WTC11 (cell line): ENCODE measurements at regions not wholly inside any gene's neighbourhood (a gene's known extent, or its start where the extent isn't known, plus 50 kb on each side); places are given as distances from the start of the nearest gene placed in this dataset.
A peak's percentile ranks its signal among the peaks of the same experiment; 100 is the strongest.

Experiments
- ATAC-seq: fragments of 200-7000 bp; cut with Tn5 transposase; 2 replicates; pipeline ENCODE4 v1.10.0; 2021; ENCODE audit warnings: mild to moderate bottlenecking, moderate library complexity
- CTCF ChIA-PET: fragments of 300-600 bp; sonication (Branson Sonifier 250); formaldehyde crosslinking; loops from one replicate; lab custom pipeline; 2021; ENCODE audit warnings: antibody characterized with exemption; lab: Charles Lee
- POLR2A ChIA-PET: fragments of 350-600 bp; sonication (Branson Sonifier 250); formaldehyde crosslinking; loops from one replicate; lab custom pipeline; 2021; ENCODE audit warnings: antibody characterized with exemption; lab: Charles Lee
- DNase-seq: peaks from one replicate; pipeline ENCODE4 v3.0.0; 2021; ENCODE audit warnings: low spot score
- H3K27ac Mint-ChIP-seq: 2 replicates; pipeline ENCODE4 v1.8.0; 2021; ENCODE audit warnings: mixed read lengths
- H3K27me3 Mint-ChIP-seq: 2 replicates; pipeline ENCODE4 v1.8.0; 2021; ENCODE audit warnings: low read depth, mild to moderate bottlenecking, moderate library complexity, mixed read lengths
- H3K36me3 Mint-ChIP-seq: 2 replicates; pipeline ENCODE4 v1.8.0; 2021; ENCODE audit warnings: mixed read lengths
- H3K4me1 Mint-ChIP-seq: 2 replicates; pipeline ENCODE4 v1.8.0; 2022; ENCODE audit warnings: mixed read lengths
- H3K4me3 Mint-ChIP-seq: 2 replicates; pipeline ENCODE4 v1.8.0; 2021; ENCODE audit warnings: mild to moderate bottlenecking, moderate library complexity, mixed read lengths
- H3K9me3 Mint-ChIP-seq: 2 replicates; pipeline ENCODE4 v1.8.0; 2021; ENCODE audit warnings: mixed read lengths
- AFF4 ChIP-seq: sonication (generic); formaldehyde crosslinking; IDR thresholded peaks from 2 replicates; pipeline ENCODE4 v1.8.1; 2023; ENCODE audit warnings: mild to moderate bottlenecking, missing genetic modification reagents, borderline replicate concordance
- ATF3 ChIP-seq: sonication (generic); formaldehyde crosslinking; conservative IDR thresholded peaks from 2 replicates; pipeline ENCODE4 v1.8.1; 2022; ENCODE audit warnings: mild to moderate bottlenecking, missing genetic modification reagents
- CBFB ChIP-seq: sonication (generic); formaldehyde crosslinking; IDR thresholded peaks from 2 replicates; pipeline ENCODE4 v1.8.1; 2022; ENCODE audit warnings: mild to moderate bottlenecking, low read depth, missing genetic modification reagents
- E2F4 ChIP-seq: sonication (generic); formaldehyde crosslinking; IDR thresholded peaks from 2 replicates; pipeline ENCODE4 v1.8.1; 2022; ENCODE audit warnings: low read depth, mild to moderate bottlenecking, moderate library complexity, missing genetic modification reagents, borderline replicate concordance
- ERG ChIP-seq: fragments of 250-450 bp; sonication (Bioruptor Pico); IDR thresholded peaks from 2 replicates; pipeline ENCODE4 v1.8.0; 2021; ENCODE audit warnings: mild to moderate bottlenecking
- FOXJ3 ChIP-seq: sonication (generic); formaldehyde crosslinking; IDR thresholded peaks from 2 replicates; pipeline ENCODE4 v1.9.0; 2021; ENCODE audit warnings: missing genetic modification reagents, mild to moderate bottlenecking, borderline replicate concordance
- GRHL2 ChIP-seq: fragments of 250-450 bp; sonication (Bioruptor Pico); IDR thresholded peaks from 2 replicates; pipeline ENCODE4 v1.8.0; 2022; ENCODE audit warnings: mild to moderate bottlenecking, moderate library complexity; ENCODE audit not compliant: insufficient replicate concordance, severe bottlenecking
- HMGA2 ChIP-seq: fragments of 250-450 bp; sonication (Bioruptor Pico); IDR thresholded peaks from 2 replicates; pipeline ENCODE4 v1.4.0; 2021; ENCODE audit warnings: mild to moderate bottlenecking, moderate library complexity
- MYBL2 ChIP-seq: sonication (generic); formaldehyde crosslinking; IDR thresholded peaks from 2 replicates; pipeline ENCODE4 v1.8.1; 2023; ENCODE audit warnings: mild to moderate bottlenecking, moderate library complexity, missing genetic modification reagents
- NFATC4 ChIP-seq: fragments of 250-450 bp; sonication (Bioruptor Pico); IDR thresholded peaks from 2 replicates; pipeline ENCODE4 v1.9.0; 2021; ENCODE audit warnings: mild to moderate bottlenecking
- TP53 ChIP-seq: sonication (generic); formaldehyde crosslinking; IDR thresholded peaks from 2 replicates; pipeline ENCODE4 v1.8.1; 2023; ENCODE audit warnings: mild to moderate bottlenecking, missing genetic modification reagents
- ZBTB21 ChIP-seq: sonication (generic); formaldehyde crosslinking; IDR thresholded peaks from 2 replicates; pipeline ENCODE4 v1.8.1; 2023; ENCODE audit warnings: mild to moderate bottlenecking, missing genetic modification reagents, borderline replicate concordance
- ZNF121 ChIP-seq: sonication (generic); formaldehyde crosslinking; IDR thresholded peaks from 2 replicates; pipeline ENCODE4 v1.8.0; 2023; ENCODE audit warnings: missing genetic modification reagents
- ZNF219 ChIP-seq: sonication (generic); formaldehyde crosslinking; IDR thresholded peaks from 2 replicates; pipeline ENCODE4 v1.8.0; 2023; ENCODE audit warnings: missing genetic modification reagents, mild to moderate bottlenecking, borderline replicate concordance
- ZNF263 ChIP-seq: sonication (generic); formaldehyde crosslinking; IDR thresholded peaks from 2 replicates; pipeline ENCODE4 v1.8.1; 2022; ENCODE audit warnings: low read depth, mild to moderate bottlenecking, moderate library complexity, missing genetic modification reagents
- ZNF423 ChIP-seq: fragments of 250-450 bp; sonication (Bioruptor Pico); IDR thresholded peaks from 2 replicates; pipeline ENCODE4 v2.1.2; 2022; ENCODE audit warnings: mild to moderate bottlenecking, moderate library complexity
- ZSCAN18 ChIP-seq: fragments of 250-450 bp; sonication (Bioruptor Pico); IDR thresholded peaks from 2 replicates; pipeline ENCODE4 v2.1.2; 2022; ENCODE audit warnings: mild to moderate bottlenecking, moderate library complexity

- CTCF ChIA-PET = interaction anchor here (0.8 to 1.7 kb wide), 3 partner anchors 8 to 129 kb away, joined by 3 to 6 read pairs (median 4); no protein-coding TSS in a partner anchor
- H3K4me3 Mint-ChIP-seq = no peak overlapping the region; the same call in 1 of the 2 replicates
- peaks cover 51% of the 10 kb centered on the region for H3K9me3 Mint-ChIP-seq
- no peak for DNase-seq
- peaks cover 7% of the 10 kb centered on the region for H3K27me3 Mint-ChIP-seq
- TF ChIP-seq ZNF263 (CRISPR knock-in tag) = no peak
- no peak for TF ChIP-seq NFATC4 (CRISPR knock-in tag)
- ATAC-seq = no peak
- peaks cover 48% of the 10 kb centered on the region for H3K36me3 Mint-ChIP-seq
- H3K4me1 Mint-ChIP-seq = peaks cover 46% of the 10 kb centered on the region
- peak overlapping the region; percentile 95 for H3K27ac Mint-ChIP-seq
- POLR2A ChIA-PET = no interaction called here
These were observed 219.9 kb upstream of the PROK2 start for GRCh38 chr3:72004749-72005292.

- CTCF ChIA-PET = interaction anchor here (0.8 to 1.7 kb wide), 3 partner anchors 9 to 129 kb away, joined by 3 to 6 read pairs (median 4); no protein-coding TSS in a partner anchor
- peak overlapping the region; percentile 26; the same call in 1 of the 2 replicates for H3K4me3 Mint-ChIP-seq
- TF ChIP-seq ATF3 (CRISPR knock-in tag) (no peak), GRHL2 (CRISPR knock-in tag) (no peak), ZNF121 (CRISPR knock-in tag) (no peak), ZNF219 (CRISPR knock-in tag) (no peak), CBFB (CRISPR knock-in tag) (no peak), AFF4 (CRISPR knock-in tag) (no peak), TP53 (CRISPR knock-in tag) (no peak), HMGA2 (CRISPR knock-in tag) (no peak)
- H3K4me1 Mint-ChIP-seq = peaks cover 46% of the 10 kb centered on the region
- peaks cover 46% of the 10 kb centered on the region for H3K9me3 Mint-ChIP-seq
- H3K27ac Mint-ChIP-seq = peak overlapping the region; percentile 95
- H3K27me3 Mint-ChIP-seq = peaks cover 7% of the 10 kb centered on the region
- H3K36me3 Mint-ChIP-seq = peaks cover 46% of the 10 kb centered on the region
- POLR2A ChIA-PET = interaction anchor here (0.5 kb wide), 1 partner anchor 19 kb away, joined by 4 read pairs; no protein-coding TSS in a partner anchor
- no peak for DNase-seq
- ATAC-seq = peak; percentile 48
These were observed 219.0 kb upstream of the PROK2 start for GRCh38 chr3:72003936-72004335.

GRCh38 chr3:72001758-72002157, 216.8 kb upstream of the PROK2 start:
- H3K27ac Mint-ChIP-seq = peak overlapping the region; percentile 67; the same call in 1 of the 2 replicates
- peaks cover 28% of the 10 kb centered on the region for H3K36me3 Mint-ChIP-seq
- ATAC-seq (peak; percentile 69), DNase-seq (no peak)
- H3K4me3 Mint-ChIP-seq = no peak overlapping the region
- CTCF ChIA-PET = interaction anchor here (1.2 kb wide), 1 partner anchor 46 kb away, joined by 4 read pairs; no protein-coding TSS in a partner anchor
- peaks cover 30% of the 10 kb centered on the region for H3K9me3 Mint-ChIP-seq
- POLR2A ChIA-PET = no interaction called here
- H3K4me1 Mint-ChIP-seq = peaks cover 48% of the 10 kb centered on the region
- TF ChIP-seq ERG (CRISPR knock-in tag) (no peak), ZBTB21 (no peak)
- H3K27me3 Mint-ChIP-seq = no peaks in the 10 kb centered on the region; the same call in none of the 2 replicates

- DNase-seq = no peak
- no peak for ATAC-seq
- H3K4me1 Mint-ChIP-seq = peaks cover 40% of the 10 kb centered on the region
- H3K27ac Mint-ChIP-seq = no peak overlapping the region
- ChIA-PET CTCF (no interaction called here), POLR2A (no interaction called here)
- peaks cover 15% of the 10 kb centered on the region for H3K9me3 Mint-ChIP-seq
- H3K36me3 Mint-ChIP-seq = peaks cover 11% of the 10 kb centered on the region
- no peak overlapping the region for H3K4me3 Mint-ChIP-seq
- no peaks in the 10 kb centered on the region; the same call in none of the 2 replicates for H3K27me3 Mint-ChIP-seq
- TF ChIP-seq ATF3 (CRISPR knock-in tag) (no peak), E2F4 (CRISPR knock-in tag) (no peak), FOXJ3 (no peak), MYBL2 (CRISPR knock-in tag) (no peak), ZSCAN18 (CRISPR knock-in tag) (no peak), ZNF423 (CRISPR knock-in tag) (no peak), NFATC4 (CRISPR knock-in tag) (no peak)
These were observed 214.2 kb upstream of the PROK2 start for GRCh38 chr3:71998995-71999673.
